Activated naive CD8-positive, alpha-beta T cell treated with anti-CD3 and anti-CD28 coated beads, Interleukin-2, amount 10 ng/mL, durations not matched to agents 7 days and 5 days (primary cell): ENCODE measurements at regions not wholly inside any gene's neighbourhood (a gene's known extent, or its start where the extent isn't known, plus 50 kb on each side); places are given as distances from the start of the nearest gene placed in this dataset.

ENCODE experiments used
- ATAC-seq: fragments of 150-1000 bp; cut with Tn5 transposase; one replicate; pipeline ENCODE4 v1.10.0; 2021; ENCODE audit warnings: low read depth, moderate library complexity
- POLR2A ChIA-PET: fragments of 350-600 bp; sonication (Branson Sonifier 250); formaldehyde crosslinking; loops from one replicate; lab custom pipeline; 2021; ENCODE audit warnings: antibody characterized with exemption; lab: Charles Lee
- DNase-seq: peaks from one replicate; pipeline ENCODE4 v3.0.0; 2021
- H3K27ac Mint-ChIP-seq: one replicate; pipeline ENCODE4 v1.8.0; 2022; ENCODE audit warnings: mild to moderate bottlenecking, mixed read lengths
- H3K27me3 Mint-ChIP-seq: one replicate; pipeline ENCODE4 v1.8.0; 2022; ENCODE audit warnings: mild to moderate bottlenecking, moderate library complexity, mixed read lengths
- H3K36me3 Mint-ChIP-seq: one replicate; pipeline ENCODE4 v1.8.0; 2021; ENCODE audit warnings: mild to moderate bottlenecking, mixed read lengths
- H3K4me1 Mint-ChIP-seq: one replicate; pipeline ENCODE4 v1.8.0; 2021; ENCODE audit warnings: mixed read lengths
- H3K4me3 Mint-ChIP-seq: one replicate; pipeline ENCODE4 v1.8.0; 2022; ENCODE audit warnings: mild to moderate bottlenecking, moderate library complexity, mixed read lengths
- H3K9me3 Mint-ChIP-seq: one replicate; pipeline ENCODE4 v1.8.0; 2021; ENCODE audit warnings: mixed read lengths

GRCh38 chr2:8615576-8616281, 66.1 kb upstream of the ID2 start:
- Mint-ChIP-seq H3K4me1 (peaks cover 4% of the 10 kb centered on the region), H3K27me3 (peaks cover 14% of the 10 kb centered on the region), H3K36me3 (no peaks in the 10 kb centered on the region), H3K4me3 (no peak overlapping the region), H3K27ac (no peak overlapping the region), H3K9me3 (peaks cover 8% of the 10 kb centered on the region)
- ATAC-seq (no peak), DNase-seq (no peak)
- POLR2A ChIA-PET, result no interaction called here

- Mint-ChIP-seq H3K9me3 (peaks cover 5% of the 10 kb centered on the region), H3K4me3 (no peak overlapping the region), H3K27ac (no peak overlapping the region), H3K36me3 (no peaks in the 10 kb centered on the region), H3K4me1 (peaks cover 4% of the 10 kb centered on the region), H3K27me3 (peaks cover 14% of the 10 kb centered on the region)
- ATAC-seq, result no peak
- no peak for DNase-seq
- POLR2A ChIA-PET, result no interaction called here
These were observed 64.8 kb upstream of the ID2 start for GRCh38 chr2:8617048-8617447.

DNA sequence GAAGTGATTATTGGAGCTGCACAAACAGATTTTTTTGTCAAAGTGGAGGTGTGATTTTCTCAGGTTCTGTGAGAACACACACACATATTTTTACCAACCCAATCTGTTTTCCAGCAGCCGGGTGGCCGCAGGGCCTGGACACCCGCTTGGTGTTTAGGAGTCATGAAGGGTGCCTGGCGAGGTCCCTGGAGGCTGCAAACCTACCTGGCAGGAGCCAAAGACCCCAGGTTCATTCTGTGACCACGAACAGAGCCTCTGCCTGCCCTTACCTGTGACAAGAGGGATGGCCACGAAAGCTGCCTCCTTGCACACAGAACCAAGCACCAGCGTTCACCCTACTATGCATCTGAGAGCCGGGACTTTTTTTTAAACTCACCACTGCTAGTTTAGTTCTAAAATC, 64.3 kb upstream of the ID2 start:
- no peak for ATAC-seq
- DNase-seq, result no peak
- peaks cover 5% of the 10 kb centered on the region for H3K9me3 Mint-ChIP-seq
- no peak overlapping the region for H3K27ac Mint-ChIP-seq
- peaks cover 14% of the 10 kb centered on the region for H3K27me3 Mint-ChIP-seq
- peaks cover 5% of the 10 kb centered on the region for H3K4me1 Mint-ChIP-seq
- H3K4me3 Mint-ChIP-seq, result no peak overlapping the region
- no peaks in the 10 kb centered on the region for H3K36me3 Mint-ChIP-seq
- POLR2A ChIA-PET, result no interaction called here

GRCh38 chr2:8619071-8619470, 62.8 kb upstream of the ID2 start:
- Mint-ChIP-seq H3K9me3 (peaks cover 5% of the 10 kb centered on the region), H3K27ac (no peak overlapping the region), H3K27me3 (peaks cover 14% of the 10 kb centered on the region), H3K4me1 (peaks cover 8% of the 10 kb centered on the region), H3K36me3 (no peaks in the 10 kb centered on the region), H3K4me3 (no peak overlapping the region)
- no peak for DNase-seq
- POLR2A ChIA-PET, result no interaction called here
- ATAC-seq, result no peak

DNA sequence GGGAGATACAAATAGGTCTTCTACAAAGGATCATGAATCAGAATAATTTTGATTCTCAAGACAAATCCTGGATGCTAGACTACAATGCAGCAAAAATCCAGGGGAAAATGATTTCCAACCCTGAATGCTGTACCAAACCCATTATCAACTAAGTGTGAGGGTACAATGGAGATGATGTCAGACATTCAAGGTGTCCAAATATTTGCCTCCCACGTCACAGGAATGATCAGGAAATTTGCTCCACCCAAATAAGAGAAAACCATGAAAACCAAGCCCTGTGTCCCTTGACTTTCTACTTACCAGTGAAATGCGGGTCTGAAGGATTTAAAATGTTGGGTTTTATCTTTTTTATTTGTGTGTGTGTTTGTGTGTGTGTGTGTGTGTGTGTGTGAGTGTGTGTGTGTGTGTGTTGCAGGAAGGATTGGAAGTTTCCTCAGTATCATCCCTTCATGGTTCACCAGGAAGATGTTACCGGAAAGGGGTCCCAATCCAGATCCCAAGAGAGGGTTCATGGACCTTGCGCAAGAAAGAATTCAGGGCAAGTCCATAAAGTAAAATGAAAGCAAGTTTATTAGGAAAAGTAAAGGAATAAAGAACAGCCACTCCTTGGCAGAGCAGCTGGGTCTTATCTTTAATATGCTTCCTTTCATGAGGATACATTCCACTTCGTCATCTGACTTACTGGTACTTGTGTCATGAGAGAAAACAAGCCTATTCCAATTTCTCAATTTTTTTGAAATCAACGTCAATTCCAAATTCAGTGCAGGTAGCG, 61.1 kb upstream of the ID2 start:
- Mint-ChIP-seq H3K4me3 (no peak overlapping the region), H3K36me3 (no peaks in the 10 kb centered on the region), H3K4me1 (peaks cover 8% of the 10 kb centered on the region), H3K27ac (no peak overlapping the region), H3K27me3 (peaks cover 11% of the 10 kb centered on the region), H3K9me3 (no peaks in the 10 kb centered on the region)
- POLR2A ChIA-PET, result no interaction called here
- no peak for DNase-seq
- ATAC-seq, result no peak

DNA sequence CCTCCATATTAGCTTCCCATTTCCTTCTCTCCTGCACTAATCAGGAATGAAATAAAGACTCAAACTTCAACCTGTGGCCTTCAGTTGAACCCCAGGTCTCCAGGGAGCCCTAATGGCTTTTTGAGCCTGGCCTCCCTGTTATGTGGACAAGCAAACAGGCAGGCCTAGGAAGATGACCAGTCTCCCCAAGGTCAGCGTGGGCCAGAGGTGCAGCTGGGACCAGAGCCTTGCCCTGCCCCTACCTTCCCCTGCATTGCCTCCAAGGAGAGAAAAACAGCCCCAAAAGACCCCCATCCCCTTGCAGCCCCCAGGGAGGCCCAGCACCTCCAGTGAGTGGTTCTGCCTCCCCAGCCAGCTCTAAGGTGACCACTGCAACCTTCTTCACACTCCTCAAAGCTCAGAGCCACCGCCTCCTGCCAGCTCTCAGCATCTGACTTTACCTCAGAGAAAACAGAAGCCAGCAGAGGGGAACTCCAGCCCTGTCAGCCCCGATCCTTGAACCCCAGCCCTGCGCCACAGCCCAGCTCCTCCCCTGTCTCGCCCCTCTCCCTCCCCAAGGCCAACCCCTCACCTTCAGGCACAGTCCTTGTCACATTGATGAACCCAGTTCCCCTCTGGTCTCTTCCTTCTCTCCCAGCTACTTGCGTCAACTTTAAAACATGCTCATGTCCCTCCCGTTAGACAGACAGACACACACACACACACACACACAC, 59.5 kb upstream of the ID2 start:
- peak overlapping the region; percentile 10 for H3K27ac Mint-ChIP-seq
- DNase-seq (no peak), ATAC-seq (no peak)
- peaks cover 8% of the 10 kb centered on the region for H3K4me1 Mint-ChIP-seq
- POLR2A ChIA-PET, result interaction anchor here (1.1 kb wide), 1 partner anchor 60 kb away, joined by 3 read pairs; no protein-coding TSS in a partner anchor
- no peak overlapping the region for H3K4me3 Mint-ChIP-seq
- H3K36me3 Mint-ChIP-seq, result no peaks in the 10 kb centered on the region
- H3K9me3 Mint-ChIP-seq, result no peaks in the 10 kb centered on the region
- peaks cover 11% of the 10 kb centered on the region for H3K27me3 Mint-ChIP-seq

DNA sequence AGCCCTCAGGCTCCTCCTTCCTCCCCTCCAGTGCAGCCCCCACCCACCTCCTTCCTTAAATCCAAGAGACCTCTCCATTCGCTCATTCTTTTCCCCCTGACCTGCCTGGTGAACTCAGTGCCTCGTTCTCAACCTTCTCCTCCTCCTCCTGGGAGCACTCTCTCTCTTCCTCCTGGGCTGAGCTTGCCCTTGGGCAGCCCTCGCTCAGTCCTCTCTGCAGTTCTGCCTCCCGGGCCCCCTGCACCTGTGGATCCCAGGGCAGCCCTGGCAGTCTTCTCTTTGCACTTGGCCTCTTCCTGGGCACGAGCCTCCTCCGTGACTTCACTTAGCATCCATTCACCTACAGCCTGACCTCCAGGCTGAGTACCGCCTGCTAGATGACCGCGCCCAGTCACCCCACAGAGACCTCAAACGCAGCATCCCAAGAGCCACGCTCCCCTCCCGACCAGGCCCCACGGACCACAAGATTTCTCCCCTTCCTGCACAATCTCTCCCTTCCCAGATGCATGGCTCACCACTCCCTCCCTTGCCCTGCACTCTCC, 58.9 kb upstream of the ID2 start:
- POLR2A ChIA-PET, result interaction anchor here (1.1 kb wide), 1 partner anchor 59 kb away, joined by 3 read pairs; no protein-coding TSS in a partner anchor
- H3K27ac Mint-ChIP-seq, result peak overlapping the region; percentile 10
- H3K9me3 Mint-ChIP-seq, result no peaks in the 10 kb centered on the region
- no peak for ATAC-seq
- no peaks in the 10 kb centered on the region for H3K36me3 Mint-ChIP-seq
- no peak for DNase-seq
- peaks cover 8% of the 10 kb centered on the region for H3K4me1 Mint-ChIP-seq
- peaks cover 11% of the 10 kb centered on the region for H3K27me3 Mint-ChIP-seq
- H3K4me3 Mint-ChIP-seq, result no peak overlapping the region

DNA sequence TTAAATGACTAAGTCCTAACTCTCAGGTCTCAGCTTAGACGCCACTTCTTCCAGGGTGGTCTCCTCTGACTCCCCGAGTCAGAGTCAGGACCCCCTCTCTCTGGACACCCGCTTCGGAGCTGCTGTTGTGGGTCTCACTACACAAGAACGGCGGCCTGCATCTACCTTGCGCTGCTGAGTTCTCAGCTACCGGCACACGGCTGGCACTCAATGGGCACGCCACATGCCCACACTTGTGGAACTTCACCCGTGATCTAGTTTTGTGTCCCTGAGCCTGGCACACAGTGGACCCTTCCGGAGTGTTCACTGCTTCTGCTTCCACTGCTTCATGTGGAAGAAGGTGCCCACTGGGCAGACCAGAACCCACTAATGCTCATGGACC, 58.3 kb upstream of the ID2 start:
- Mint-ChIP-seq H3K27ac (no peak overlapping the region), H3K36me3 (no peaks in the 10 kb centered on the region), H3K4me1 (peaks cover 10% of the 10 kb centered on the region), H3K4me3 (no peak overlapping the region), H3K27me3 (peaks cover 11% of the 10 kb centered on the region), H3K9me3 (no peaks in the 10 kb centered on the region)
- no peak for ATAC-seq
- POLR2A ChIA-PET, result no interaction called here
- no peak for DNase-seq

GRCh38 chr2:8623958-8624591, 57.8 kb upstream of the ID2 start:
- Mint-ChIP-seq H3K9me3 (no peaks in the 10 kb centered on the region), H3K27ac (no peak overlapping the region), H3K36me3 (no peaks in the 10 kb centered on the region), H3K4me3 (no peak overlapping the region), H3K27me3 (peaks cover 11% of the 10 kb centered on the region), H3K4me1 (peaks cover 12% of the 10 kb centered on the region)
- POLR2A ChIA-PET, result no interaction called here
- DNase-seq (peak; percentile 26), ATAC-seq (no peak)

- peaks cover 12% of the 10 kb centered on the region for H3K4me1 Mint-ChIP-seq
- ATAC-seq (no peak), DNase-seq (no peak)
- no peaks in the 10 kb centered on the region for H3K36me3 Mint-ChIP-seq
- H3K27ac Mint-ChIP-seq, result no peak overlapping the region
- peaks cover 11% of the 10 kb centered on the region for H3K27me3 Mint-ChIP-seq
- H3K4me3 Mint-ChIP-seq, result no peak overlapping the region
- no peaks in the 10 kb centered on the region for H3K9me3 Mint-ChIP-seq
- POLR2A ChIA-PET, result no interaction called here
These were observed 56.9 kb upstream of the ID2 start for GRCh38 chr2:8624855-8625398.

DNA sequence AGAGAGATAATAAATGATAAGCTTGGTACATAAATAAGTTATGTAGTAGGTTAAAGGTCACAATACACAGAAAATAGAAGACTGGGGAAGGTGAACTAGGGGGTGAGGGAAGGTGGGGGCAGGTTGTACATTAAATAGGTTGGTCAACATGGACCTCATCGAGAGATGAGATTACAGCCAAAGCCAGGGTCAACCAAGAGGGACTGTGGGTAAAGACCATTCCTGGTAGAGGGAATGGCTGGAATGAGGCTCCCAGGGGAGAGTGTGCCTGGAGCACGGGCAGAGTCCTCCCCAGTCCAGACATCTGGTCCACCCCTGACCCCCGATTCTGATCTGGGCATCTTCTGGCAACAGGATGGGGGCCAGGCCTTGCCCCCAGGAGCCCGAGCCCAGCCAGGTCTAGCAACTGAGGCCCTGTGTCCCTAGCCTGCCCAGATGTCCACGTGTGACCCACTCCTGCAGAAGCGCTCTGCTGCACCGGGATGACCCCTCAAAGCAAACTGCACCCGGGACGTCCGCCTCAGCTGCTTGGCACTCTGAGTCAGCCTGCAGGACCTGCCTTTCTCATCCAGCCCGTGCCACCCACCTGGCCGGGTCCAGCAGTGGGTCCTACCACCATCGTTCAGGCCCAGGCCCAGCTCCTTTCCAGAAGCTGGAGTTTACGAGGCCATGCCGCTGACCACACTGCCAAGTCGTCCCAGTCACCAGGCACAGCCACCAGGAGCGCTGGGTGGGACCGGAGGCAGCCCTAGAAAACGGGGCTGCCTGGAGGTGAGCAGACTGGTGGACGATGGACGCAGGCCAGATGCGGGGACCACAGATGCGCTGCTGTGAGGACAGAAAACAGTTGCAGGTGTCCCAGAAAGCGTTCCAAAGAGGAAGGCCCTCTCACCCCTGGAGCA, 56.2 kb upstream of the ID2 start:
- POLR2A ChIA-PET, result no interaction called here
- Mint-ChIP-seq H3K4me3 (no peak overlapping the region), H3K27ac (no peak overlapping the region), H3K36me3 (no peaks in the 10 kb centered on the region), H3K9me3 (no peaks in the 10 kb centered on the region), H3K4me1 (peaks cover 12% of the 10 kb centered on the region), H3K27me3 (peaks cover 3% of the 10 kb centered on the region)
- DNase-seq (peak; percentile 21), ATAC-seq (no peak)

GRCh38 chr2:8626572-8626971, 55.3 kb upstream of the ID2 start:
- Mint-ChIP-seq H3K4me3 (no peak overlapping the region), H3K4me1 (peaks cover 12% of the 10 kb centered on the region), H3K9me3 (no peaks in the 10 kb centered on the region), H3K36me3 (no peaks in the 10 kb centered on the region), H3K27me3 (peaks cover 2% of the 10 kb centered on the region), H3K27ac (peak overlapping the region; percentile 2)
- POLR2A ChIA-PET, result no interaction called here
- ATAC-seq, result no peak
- DNase-seq, result peak; percentile 24
